ENCODE measurements at regions not wholly inside any gene's neighbourhood (a gene's known extent, or its start where the extent isn't known, plus 50 kb on each side); places are given as distances from the start of the nearest gene placed in this dataset.

DNA sequence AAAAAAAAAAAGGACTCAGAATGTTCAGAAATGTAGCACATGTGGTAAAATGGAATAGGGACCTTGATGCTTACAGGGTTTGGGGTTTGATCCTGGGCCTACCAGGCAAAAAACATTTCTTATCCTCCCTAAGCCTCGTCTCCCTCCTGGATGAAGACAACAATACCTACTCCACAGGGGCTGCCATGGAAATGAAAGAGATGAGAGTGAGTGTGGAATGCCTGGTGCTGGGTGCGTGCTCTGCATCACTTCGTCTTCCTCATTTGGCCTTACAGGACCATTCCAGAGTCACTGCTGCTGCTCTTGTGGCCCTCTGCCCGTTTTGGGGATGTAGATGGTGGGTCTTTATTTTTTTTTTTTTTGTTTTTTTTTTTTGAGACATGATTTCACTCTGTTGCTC, 692.9 kb upstream of the EEF2KMT start:
- TF ChIP-seq, protein P1, sequence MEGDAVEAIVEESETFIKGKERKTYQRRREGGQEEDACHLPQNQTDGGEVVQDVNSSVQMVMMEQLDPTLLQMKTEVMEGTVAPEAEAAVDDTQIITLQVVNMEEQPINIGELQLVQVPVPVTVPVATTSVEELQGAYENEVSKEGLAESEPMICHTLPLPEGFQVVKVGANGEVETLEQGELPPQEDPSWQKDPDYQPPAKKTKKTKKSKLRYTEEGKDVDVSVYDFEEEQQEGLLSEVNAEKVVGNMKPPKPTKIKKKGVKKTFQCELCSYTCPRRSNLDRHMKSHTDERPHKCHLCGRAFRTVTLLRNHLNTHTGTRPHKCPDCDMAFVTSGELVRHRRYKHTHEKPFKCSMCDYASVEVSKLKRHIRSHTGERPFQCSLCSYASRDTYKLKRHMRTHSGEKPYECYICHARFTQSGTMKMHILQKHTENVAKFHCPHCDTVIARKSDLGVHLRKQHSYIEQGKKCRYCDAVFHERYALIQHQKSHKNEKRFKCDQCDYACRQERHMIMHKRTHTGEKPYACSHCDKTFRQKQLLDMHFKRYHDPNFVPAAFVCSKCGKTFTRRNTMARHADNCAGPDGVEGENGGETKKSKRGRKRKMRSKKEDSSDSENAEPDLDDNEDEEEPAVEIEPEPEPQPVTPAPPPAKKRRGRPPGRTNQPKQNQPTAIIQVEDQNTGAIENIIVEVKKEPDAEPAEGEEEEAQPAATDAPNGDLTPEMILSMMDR (IDR thresholded peaks at IDR 0.05; ENCODE audit: low read depth, low read length) = no peak

DNA sequence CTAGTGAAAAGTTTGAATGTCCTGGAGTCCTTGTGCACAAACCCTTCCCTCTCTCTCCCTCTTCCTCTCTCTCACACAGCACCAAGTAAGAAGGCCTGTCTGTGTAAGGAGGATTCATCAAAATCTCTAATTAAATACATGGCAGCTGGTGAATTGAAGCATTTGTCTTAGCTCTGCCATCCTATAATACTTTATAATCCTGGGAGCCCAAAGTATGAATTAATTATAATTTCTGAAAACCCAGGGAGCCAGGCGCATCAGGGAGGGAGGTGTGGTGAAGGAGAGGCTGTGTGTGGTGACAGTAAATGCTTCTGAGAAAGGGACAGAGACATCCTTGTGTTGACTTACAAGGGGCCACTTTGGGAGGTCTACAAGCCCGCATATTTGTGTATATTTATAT, 691.4 kb upstream of the EEF2KMT start:
- TF ChIP-seq, protein P1 (IDR thresholded peaks at IDR 0.05; ENCODE audit: low read depth, low read length) = no peak

More for the DNA sequence above, 692.9 kb upstream of the EEF2KMT start:
- DNase-seq (ENCODE audit: extremely low read depth, low read depth) = no peak

DNA sequence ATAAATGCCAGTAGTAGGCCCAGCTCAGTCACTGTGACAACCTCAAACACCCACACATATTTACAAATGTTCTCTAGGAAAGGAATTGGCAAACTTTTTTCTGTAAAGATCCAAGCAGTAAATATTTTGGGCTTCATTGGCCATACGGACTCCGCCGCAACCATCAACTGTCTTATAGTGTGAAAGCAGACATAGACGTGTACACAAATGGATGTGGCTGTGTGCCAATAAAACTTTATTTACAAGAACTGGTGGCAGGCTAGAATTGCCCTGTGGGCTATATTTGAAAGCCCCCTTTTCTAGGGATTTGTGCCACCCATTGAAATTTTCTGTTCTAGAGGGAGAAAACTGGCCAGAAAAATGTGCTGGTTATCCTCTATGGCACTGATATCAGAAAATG, 683.8 kb upstream of the EEF2KMT start:
- TF ChIP-seq, protein P1 (IDR thresholded peaks at IDR 0.05; ENCODE audit: low read depth, low read length) = no peak
- DNase-seq (ENCODE audit: extremely low read depth, low read depth) = no peak

More for the DNA sequence above, 691.4 kb upstream of the EEF2KMT start:
- no peak for DNase-seq (ENCODE audit: extremely low read depth, low read depth)

DNA sequence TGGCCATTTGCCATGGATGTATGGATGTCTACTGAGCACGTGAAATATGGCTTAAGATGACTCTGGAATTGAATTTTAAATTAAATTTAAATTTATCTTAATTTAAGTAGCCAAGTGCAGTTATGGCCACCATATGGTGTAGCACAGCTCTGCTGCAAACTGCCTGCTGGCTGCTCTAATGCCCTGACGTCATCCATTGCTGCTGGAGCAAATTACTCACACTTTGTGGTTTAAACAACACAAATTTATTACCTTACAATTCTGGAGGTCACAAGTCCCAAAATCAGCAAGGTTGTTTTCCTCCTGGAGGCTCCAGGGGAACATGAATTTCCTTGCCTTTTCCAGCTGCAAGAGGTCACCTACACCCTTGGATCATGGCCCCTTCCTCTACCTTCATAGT, 679.3 kb upstream of the EEF2KMT start:
- TF ChIP-seq, protein P1 (IDR thresholded peaks at IDR 0.05; ENCODE audit: low read depth, low read length) = no peak

DNA sequence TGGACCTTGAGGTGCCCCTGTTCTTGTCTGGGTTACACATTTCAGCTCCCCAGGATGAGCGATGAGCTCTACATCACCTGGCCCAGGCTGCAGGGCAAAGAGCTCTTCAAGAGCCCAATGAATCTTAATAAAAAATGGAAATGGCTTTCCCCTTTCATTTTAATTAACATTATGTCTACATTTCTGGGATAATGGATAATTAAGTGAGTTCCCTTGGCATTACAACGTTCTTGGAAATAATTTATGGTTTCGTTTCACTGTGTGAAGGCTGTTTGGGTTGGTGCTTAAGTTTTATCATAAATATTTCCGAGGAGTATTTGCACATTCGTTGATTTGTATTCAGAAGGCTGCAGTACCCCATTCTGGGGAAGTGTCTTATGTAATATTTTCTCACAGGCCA, 678.3 kb upstream of the EEF2KMT start:
- TF ChIP-seq, protein P1 (IDR thresholded peaks at IDR 0.05; ENCODE audit: low read depth, low read length) = no peak
- DNase-seq (ENCODE audit: extremely low read depth, low read depth) = no peak

More for the DNA sequence above, 679.3 kb upstream of the EEF2KMT start:
- DNase-seq (ENCODE audit: extremely low read depth, low read depth) = no peak

DNA sequence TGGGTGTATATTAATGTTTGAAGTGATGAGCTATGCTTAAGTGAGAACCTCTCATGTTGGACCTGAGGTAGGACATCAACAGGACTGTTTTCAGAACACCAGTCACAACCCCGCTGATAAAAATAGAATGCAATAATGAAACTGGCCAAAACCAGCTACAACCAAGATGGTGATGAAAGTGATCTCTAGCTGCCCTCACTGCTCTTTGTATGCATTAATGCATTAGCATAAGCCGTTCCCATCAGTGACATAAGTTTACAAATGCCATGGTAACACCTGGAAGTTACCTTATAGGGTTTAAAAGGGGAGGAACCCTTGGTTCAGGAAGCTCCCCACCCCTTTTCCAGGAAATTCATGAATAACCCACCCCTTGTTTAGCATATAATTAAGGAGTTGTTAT, 672.5 kb upstream of the EEF2KMT start:
- DNase-seq (ENCODE audit: extremely low read depth, low read depth) = no peak
- TF ChIP-seq, protein P1 (IDR thresholded peaks at IDR 0.05; ENCODE audit: low read depth, low read length) = no peak

DNA sequence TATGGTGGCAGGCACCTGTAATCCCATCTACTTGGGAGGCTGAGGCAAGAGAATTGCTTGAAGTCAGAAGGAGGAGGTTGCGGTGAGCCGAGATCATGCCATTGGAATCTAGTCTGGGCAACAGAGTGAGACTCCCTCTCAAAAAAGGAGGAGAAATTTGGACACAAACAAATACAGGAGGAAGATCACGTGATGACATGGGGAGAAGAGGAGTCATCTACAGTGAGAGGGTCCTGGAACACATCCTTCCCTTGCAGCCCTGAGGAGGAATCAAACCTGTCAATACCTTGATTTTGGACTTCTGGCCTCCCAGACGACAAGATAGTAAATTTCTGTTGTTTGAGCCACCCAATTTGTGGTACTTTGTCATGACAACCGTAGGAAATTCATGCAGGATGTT, 671.9 kb upstream of the EEF2KMT start:
- TF ChIP-seq, protein P1 (IDR thresholded peaks at IDR 0.05; ENCODE audit: low read depth, low read length) = no peak
- DNase-seq (ENCODE audit: extremely low read depth, low read depth) = no peak
